NCI-H2107 treated with DMSO at 0.1 percent for 48 hours (cell line): ENCODE measurements at regions not wholly inside any gene's neighbourhood (a gene's known extent, or its start where the extent isn't known, plus 50 kb on each side); places are given as distances from the start of the nearest gene placed in this dataset.

Source experiments
- DNase-seq: peaks from one replicate; lab custom pipeline; 2025; ENCODE audit not compliant: unreplicated experiment; lab: John Stamatoyannopoulos, UW

- no peak for DNase-seq
These were observed 501.3 kb downstream of the BUD13 start for GRCh38 chr11:116271479-116271878.

- DNase-seq, result no peak
These were observed 505.6 kb downstream of the BUD13 start for GRCh38 chr11:116267146-116267545.

- DNase-seq, result no peak
These were observed 509.0 kb downstream of the BUD13 start for GRCh38 chr11:116263770-116264169.

- DNase-seq, result no peak
These were observed 509.8 kb downstream of the BUD13 start for GRCh38 chr11:116263019-116263418.

GRCh38 chr11:116262370-116262769, 510.4 kb downstream of the BUD13 start:
- no peak for DNase-seq

GRCh38 chr11:116261606-116262005, 511.2 kb downstream of the BUD13 start:
- DNase-seq, result no peak

DNA sequence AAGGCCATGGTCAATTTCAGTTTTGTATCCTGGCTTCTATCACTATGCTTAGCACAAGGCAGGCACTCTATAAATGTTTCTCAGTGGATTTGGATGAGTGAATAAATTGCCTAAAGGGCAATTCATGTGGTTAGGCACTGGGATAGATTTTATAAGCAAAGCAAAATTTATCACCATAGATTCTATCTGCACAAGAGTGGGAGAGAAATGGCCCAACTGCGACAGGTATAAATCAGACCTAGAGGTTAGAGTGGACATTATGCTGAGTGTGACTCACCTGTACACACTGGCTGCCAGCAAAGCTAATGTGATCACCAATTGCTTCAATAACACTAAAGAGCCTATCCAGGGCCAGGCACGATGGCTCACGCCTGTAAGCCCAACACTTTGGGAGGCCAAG, 514.0 kb downstream of the BUD13 start:
- no peak for DNase-seq

GRCh38 chr11:116257883-116258282, 514.9 kb downstream of the BUD13 start:
- no peak for DNase-seq

DNA sequence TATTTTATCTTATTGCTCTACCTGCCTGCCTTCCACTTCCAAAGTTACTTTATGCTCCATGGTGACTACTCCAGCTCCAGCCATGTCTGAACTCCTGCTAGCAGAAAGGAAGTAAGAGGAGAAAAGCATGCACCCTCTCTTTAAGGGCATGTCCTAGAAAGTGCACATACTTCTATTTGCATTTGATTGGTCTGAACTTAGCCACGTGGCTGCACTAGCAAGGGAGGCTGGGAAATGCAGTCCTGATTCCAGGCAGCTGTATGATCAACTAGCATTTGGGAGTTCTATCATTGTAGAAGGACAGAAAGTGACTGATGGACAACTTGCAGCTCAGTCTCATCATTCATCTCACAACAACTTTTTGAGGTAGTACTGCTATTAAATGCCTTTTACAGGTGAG, 515.7 kb downstream of the BUD13 start:
- no peak for DNase-seq

DNA sequence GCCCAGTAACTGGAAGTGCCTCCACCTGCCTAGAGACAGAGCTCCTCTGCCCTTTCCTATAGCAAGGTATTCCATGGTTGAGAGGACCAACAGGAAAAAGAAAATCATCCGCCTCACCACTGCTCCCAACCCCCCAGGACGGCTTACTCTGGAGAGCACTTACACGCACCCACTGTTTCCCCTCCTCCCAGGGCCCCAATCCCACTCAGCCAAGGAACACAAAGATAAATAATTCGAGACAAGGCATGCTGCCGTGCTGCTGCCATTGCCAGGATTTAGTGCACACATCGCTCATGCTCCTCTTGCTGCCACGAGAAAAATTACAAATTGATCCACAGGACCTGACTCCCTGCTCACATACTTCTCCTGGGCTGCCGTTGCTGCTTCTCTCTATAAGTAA, 516.6 kb downstream of the BUD13 start:
- DNase-seq, result no peak

- DNase-seq, result no peak
These were observed 517.4 kb downstream of the BUD13 start for GRCh38 chr11:116255321-116255953.

DNA sequence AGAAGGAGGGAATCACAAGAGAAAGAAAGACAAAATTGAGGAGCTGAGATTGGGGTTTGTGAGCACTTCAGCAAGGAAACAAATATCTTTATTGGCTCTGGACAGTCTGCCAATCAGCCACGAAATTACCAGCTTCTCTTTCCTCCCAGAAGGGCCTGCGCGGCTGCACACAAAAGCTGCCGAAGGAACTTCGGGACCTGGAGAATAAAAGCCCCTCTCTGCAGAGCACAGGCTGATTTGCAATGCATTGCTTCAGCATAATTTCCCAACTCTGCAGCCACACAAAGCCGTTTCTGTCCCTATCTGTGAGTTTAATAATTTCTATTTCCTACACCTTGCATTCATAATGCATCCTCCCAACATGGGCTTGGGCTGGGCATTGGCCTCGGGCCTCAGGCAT, 522.6 kb downstream of the BUD13 start:
- no peak for DNase-seq

DNA sequence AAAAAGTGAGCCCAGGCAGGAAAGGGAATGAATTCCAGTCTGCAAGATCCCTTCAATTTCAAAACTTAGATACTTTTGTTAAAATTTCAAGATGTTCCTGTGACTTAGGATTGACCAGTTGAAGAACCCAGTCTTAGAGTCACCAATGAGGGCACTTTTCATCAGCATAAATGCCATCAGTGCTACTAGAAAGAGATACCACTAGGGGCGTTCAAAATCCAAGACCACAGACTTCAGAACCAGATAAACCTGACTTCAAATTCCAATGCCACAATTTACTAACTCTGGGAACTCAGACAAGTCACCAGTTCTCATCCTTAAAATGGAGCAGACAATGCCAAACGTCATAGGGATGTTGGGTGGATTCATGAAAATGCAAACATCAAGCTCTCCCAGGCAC, 523.2 kb downstream of the BUD13 start:
- no peak for DNase-seq

DNA sequence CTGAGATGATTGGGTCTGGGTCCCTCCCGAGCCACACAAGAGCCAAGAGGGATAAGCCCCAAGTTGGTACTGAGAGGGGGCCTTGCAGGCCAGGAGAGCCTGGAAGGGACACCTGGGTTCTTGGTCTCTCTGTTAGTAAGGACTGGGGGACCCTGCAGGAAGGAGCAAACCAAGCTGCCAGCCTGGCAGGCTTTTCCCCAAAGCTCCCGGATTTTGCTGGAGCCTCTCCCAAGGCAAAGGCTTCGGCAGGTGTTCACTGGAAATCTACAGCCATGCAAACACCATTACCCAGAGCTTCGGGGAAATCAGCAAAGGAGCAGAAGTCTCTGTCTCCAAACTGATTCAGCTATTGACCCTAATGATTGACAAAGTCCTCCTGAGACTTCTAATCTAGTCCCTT, 527.9 kb downstream of the BUD13 start:
- no peak for DNase-seq

DNA sequence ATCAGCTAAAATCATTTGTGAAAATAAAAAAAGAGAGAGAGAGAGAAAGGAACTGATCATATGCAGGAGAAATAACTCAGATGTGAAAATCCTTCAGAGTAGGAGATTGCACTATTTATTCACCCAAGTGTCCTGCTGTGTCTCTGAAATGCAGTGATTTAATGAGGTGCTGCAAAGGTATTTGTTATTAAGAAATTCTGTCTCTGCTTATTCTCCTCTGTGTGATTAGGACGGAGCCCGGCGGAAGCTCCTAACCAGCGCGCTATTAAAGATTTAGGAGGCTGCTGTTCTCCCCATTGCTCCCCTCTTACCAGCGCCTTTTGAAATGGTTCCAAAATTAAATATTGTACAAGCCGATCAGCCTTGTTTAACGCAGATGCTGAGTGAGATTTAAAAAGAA, 528.3 kb downstream of the BUD13 start:
- DNase-seq, result no peak

DNA sequence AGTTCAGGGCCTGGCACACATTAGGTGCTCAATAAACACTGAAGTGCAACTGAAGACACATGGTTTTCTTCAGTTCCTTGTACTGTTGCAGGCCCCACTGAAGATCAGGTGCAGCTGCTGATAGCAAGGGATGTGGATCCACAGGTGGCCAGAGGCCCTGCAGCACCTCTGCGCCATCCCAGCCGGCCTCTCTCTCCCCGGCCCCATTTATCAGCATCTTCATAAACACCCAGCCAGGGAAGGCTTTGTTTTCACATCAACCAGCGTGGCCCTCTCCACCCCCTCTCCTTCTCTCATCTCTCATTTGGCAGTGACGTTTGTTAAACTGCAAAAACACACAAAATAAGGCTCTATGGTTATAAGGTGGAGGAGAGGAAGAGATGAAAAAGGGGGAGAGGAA, 528.8 kb downstream of the BUD13 start:
- no peak for DNase-seq

DNA sequence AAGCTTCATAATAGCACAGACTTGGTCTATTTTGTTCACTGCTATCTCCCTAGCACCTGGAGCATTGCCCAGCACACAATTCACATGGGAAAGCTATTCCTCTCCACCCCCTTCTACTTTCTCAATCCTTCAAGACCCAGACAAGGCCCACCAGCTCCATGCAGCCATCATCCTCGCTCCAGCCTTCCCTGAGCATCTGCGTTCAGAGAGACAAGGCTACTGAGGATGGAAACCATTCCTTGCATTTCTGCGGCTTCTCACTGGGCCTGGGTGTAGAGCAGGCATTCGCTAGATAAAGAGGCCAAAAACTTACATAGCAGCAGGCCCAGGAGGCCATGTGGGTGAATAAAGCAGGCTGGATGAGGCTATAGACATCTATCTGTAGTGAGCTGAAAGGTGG, 530.8 kb downstream of the BUD13 start:
- no peak for DNase-seq

DNA sequence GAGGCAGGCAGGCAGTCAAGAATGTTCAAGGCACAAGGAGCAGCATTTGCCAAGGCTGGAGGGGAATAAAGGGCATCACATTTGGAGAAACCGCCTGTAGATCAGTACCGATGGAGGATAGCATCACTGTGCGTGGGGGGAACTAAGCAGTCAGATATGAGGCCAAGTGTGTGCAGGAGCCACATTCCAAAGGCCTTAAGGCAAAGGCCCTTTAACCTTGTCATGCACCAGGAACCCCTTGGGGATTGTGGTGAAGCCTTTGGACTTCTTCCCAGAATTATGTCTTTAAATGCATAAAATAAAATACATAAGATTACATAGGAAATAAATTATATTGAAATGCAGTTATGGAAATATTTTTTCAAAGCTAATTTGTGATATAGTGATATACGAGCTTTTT, 532.1 kb downstream of the BUD13 start:
- no peak for DNase-seq

GRCh38 chr11:116239247-116239646, 533.5 kb downstream of the BUD13 start:
- DNase-seq, result no peak

GRCh38 chr11:116234989-116235568, 537.7 kb downstream of the BUD13 start:
- DNase-seq, result no peak

GRCh38 chr11:116233561-116233960, 539.2 kb downstream of the BUD13 start:
- no peak for DNase-seq

DNA sequence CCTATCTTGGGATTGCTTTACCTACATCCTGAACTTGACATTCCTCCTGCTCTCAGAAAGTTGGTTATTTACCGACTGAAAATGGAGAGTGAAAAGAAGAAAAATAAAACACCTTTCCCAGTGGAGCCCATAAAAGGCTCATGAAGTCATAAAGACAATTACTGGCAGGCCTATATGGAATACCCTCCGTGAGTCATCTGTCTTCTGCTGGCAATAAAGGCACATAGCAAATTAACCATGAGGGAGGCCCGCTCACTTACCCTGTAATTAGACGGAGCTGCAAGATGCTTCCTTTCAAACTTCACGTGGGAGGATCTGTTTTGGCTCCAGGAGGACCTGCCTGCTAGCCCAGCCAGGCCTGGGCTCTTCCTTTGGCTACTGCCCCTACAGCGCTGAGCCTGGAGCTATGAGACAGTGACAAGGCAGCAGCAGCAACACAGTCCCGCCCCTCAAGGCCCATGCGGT, 540.4 kb downstream of the BUD13 start:
- no peak for DNase-seq

- DNase-seq, result no peak
These were observed 541.2 kb downstream of the BUD13 start for GRCh38 chr11:116231543-116231942.
